Muscle layer of duodenum (tissue), 2 donors: ENCODE measurements at regions not wholly inside any gene's neighbourhood (a gene's known extent, or its start where the extent isn't known, plus 50 kb on each side); places are given as distances from the start of the nearest gene placed in this dataset.

Experiments
- H3K27ac ChIP-seq: one replicate; pipeline ENCODE4 v1.7.0; 2013; ENCODE audit warnings: mild to moderate bottlenecking, low read length
- H3K27me3 ChIP-seq: one replicate; pipeline ENCODE4 v1.7.0; 2013; ENCODE audit warnings: low read depth, mild to moderate bottlenecking, control low read depth, low read length
- H3K36me3 ChIP-seq, 2 donors: one replicate each; pipeline ENCODE4 v1.7.0; 2013; ENCODE audit warnings: low read length in 2 of 2, control low read depth in 1 of 2, mild to moderate bottlenecking in 1 of 2; ENCODE audit not compliant: insufficient read depth in 2 of 2, control insufficient read depth in 1 of 2
- H3K4me1 ChIP-seq, 2 donors: one replicate each; pipeline ENCODE4 v1.7.0; 2013; ENCODE audit warnings: low read length in 2 of 2, mild to moderate bottlenecking in 2 of 2, control low read depth in 1 of 2, moderate library complexity in 1 of 2; ENCODE audit not compliant: insufficient read depth in 2 of 2, control insufficient read depth in 1 of 2
- H3K4me3 ChIP-seq, 2 donors: one replicate each; pipeline ENCODE4 v1.7.0; 2013; ENCODE audit warnings: low read length in 2 of 2, low read depth in 1 of 2, mild to moderate bottlenecking in 1 of 2
- H3K9me3 ChIP-seq, 2 donors: one replicate each; pipeline ENCODE4 v1.7.0; 2013; ENCODE audit warnings: low read length in 2 of 2, control low read depth in 1 of 2, mild to moderate bottlenecking in 1 of 2; ENCODE audit not compliant: control insufficient read depth in 1 of 2
- donor health status: healthy.

DNA sequence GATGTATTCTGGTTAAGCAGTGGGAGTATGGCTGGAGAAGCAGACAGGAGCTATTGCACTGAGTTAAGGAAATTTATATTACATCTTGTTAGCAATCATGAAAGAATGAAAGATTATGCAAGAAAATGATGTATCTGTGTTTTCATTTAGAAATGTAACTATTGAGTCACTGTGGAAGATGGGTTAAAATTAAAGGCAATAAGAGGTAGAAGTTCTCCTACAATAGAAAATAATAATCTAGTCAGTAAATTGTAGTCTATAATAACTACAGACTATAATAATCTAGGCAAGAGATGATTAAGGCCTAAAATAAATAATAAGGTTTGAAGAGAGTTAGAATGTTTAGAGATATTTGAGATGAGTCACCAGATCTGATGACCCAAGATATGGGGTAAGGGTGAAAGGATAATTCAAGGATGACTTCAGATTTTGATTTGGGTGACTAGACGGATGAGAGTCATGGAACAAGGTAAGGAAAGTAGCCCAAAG, 371.9 kb upstream of the KCNH7 start:
- Histone ChIP-seq H3K36me3 (no peaks in the 10 kb centered on the region), H3K27ac (no peak overlapping the region), H3K9me3 (no peaks in the 10 kb centered on the region), H3K27me3 (no peaks in the 10 kb centered on the region), H3K4me1 (no peaks in the 10 kb centered on the region), H3K4me3 (no peak overlapping the region)

- H3K4me1 ChIP-seq: no peaks in the 10 kb centered on the region
- no peaks in the 10 kb centered on the region for H3K36me3 ChIP-seq
- no peaks in the 10 kb centered on the region for H3K27me3 ChIP-seq
- no peak overlapping the region for H3K27ac ChIP-seq
- H3K9me3 ChIP-seq: no peaks in the 10 kb centered on the region
- H3K4me3 ChIP-seq: no peak overlapping the region
These were observed 369.3 kb upstream of the KCNH7 start for GRCh38 chr2:163207693-163208370.

- H3K4me3 ChIP-seq: no peak overlapping the region
- no peaks in the 10 kb centered on the region for H3K4me1 ChIP-seq
- H3K27ac ChIP-seq: no peak overlapping the region
- H3K36me3 ChIP-seq: no peaks in the 10 kb centered on the region
- H3K27me3 ChIP-seq: no peaks in the 10 kb centered on the region
- no peaks in the 10 kb centered on the region for H3K9me3 ChIP-seq
These were observed 367.2 kb upstream of the KCNH7 start for GRCh38 chr2:163205589-163206254.

DNA sequence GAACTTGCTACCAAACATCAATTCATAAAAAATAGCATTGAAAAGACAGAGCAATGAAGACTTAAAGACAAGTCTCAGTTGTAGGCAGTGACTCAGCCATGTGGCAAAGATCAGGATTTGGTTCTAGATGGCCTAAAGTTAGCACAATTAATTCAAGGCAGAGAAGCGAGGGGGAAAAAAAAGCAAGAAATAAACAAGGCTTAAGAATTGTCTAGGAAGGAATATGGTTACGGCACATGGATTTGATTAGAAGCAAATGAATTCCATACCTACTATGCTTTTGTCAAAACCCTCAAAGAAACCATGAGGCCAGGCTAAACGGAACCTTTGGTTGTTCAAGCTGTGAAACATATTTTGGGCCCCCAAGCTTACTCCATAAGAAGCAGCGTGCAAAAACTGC, 362.2 kb upstream of the KCNH7 start:
- Histone ChIP-seq H3K4me1 (no peaks in the 10 kb centered on the region), H3K27me3 (no peaks in the 10 kb centered on the region), H3K9me3 (no peaks in the 10 kb centered on the region), H3K36me3 (no peaks in the 10 kb centered on the region), H3K4me3 (no peak overlapping the region), H3K27ac (no peak overlapping the region)

DNA sequence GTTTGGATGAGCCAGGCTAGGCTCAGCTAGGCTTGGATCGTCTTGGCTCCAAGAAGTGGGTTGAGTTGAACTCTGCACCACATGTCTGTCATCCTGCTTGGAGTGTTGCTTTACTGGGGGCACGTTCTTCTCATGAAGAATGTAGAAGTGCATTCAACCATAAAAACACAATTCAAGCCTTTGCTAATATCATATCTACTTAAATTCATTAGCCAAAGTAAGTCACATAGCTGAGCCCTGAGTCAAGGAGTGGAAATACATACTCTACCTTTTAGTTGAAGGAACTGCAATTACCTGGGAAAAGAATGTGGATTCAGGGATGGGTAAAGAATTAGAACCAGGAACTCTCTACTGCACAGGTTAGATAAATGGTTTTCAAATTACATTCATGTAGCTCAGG, 360.4 kb upstream of the KCNH7 start:
- Histone ChIP-seq H3K27ac (no peak overlapping the region), H3K9me3 (no peaks in the 10 kb centered on the region), H3K4me1 (no peaks in the 10 kb centered on the region), H3K4me3 (no peak overlapping the region), H3K36me3 (no peaks in the 10 kb centered on the region), H3K27me3 (no peaks in the 10 kb centered on the region)

DNA sequence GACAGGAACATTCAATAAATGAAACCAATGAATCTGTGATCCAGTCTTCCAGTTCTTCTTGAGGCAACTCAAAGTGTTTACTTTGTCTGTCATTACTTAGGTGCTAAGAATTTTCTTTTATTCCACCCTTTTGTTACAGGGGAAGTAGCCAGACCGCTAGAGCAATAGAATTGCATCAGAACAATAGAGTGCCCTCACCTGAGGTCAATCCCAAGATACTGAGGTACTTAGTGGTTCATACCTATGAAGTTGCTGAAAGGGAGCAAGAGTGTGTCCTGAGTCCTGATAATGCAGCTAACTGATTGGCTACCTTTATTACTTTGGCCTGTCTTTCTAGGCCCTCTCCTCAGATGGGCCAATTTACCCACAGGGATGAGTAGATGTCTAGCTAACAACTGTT, 359.4 kb upstream of the KCNH7 start:
- H3K27me3 ChIP-seq: no peaks in the 10 kb centered on the region
- no peaks in the 10 kb centered on the region for H3K36me3 ChIP-seq
- H3K4me3 ChIP-seq: no peak overlapping the region
- H3K4me1 ChIP-seq: no peaks in the 10 kb centered on the region
- no peak overlapping the region for H3K27ac ChIP-seq
- H3K9me3 ChIP-seq: no peaks in the 10 kb centered on the region

GRCh38 chr2:163191372-163191771, 352.8 kb upstream of the KCNH7 start:
- Histone ChIP-seq H3K4me3 (no peak overlapping the region), H3K27ac (no peak overlapping the region), H3K9me3 (no peaks in the 10 kb centered on the region), H3K36me3 (no peaks in the 10 kb centered on the region), H3K4me1 (no peaks in the 10 kb centered on the region), H3K27me3 (no peaks in the 10 kb centered on the region)

GRCh38 chr2:163187995-163188655, 349.6 kb upstream of the KCNH7 start:
- H3K4me3 ChIP-seq: no peak overlapping the region
- no peaks in the 10 kb centered on the region for H3K36me3 ChIP-seq
- no peak overlapping the region for H3K27ac ChIP-seq
- no peaks in the 10 kb centered on the region for H3K9me3 ChIP-seq
- H3K27me3 ChIP-seq: no peaks in the 10 kb centered on the region
- H3K4me1 ChIP-seq: no peaks in the 10 kb centered on the region

DNA sequence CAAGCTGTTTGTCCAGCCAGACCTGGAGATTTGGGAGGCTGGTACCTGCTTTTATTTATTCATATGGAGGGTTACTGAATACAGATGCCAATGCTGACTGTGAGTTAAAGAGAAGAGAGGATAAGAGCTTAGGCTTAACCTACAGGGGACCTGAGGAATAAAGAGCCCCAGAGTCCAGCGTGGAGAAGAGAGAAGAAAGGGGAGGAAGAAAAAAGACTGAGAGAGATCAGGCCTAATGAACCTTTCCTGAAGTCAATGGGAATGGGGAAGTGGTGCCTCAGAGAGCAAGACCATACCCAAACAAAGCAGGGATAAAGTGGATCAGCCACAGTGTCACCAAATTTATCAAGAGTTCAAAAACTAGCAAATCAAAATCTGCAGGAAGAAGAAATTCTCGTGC, 348.6 kb upstream of the KCNH7 start:
- Histone ChIP-seq H3K36me3 (no peaks in the 10 kb centered on the region), H3K4me3 (no peak overlapping the region), H3K9me3 (no peaks in the 10 kb centered on the region), H3K27ac (no peak overlapping the region), H3K27me3 (no peaks in the 10 kb centered on the region), H3K4me1 (no peaks in the 10 kb centered on the region)

DNA sequence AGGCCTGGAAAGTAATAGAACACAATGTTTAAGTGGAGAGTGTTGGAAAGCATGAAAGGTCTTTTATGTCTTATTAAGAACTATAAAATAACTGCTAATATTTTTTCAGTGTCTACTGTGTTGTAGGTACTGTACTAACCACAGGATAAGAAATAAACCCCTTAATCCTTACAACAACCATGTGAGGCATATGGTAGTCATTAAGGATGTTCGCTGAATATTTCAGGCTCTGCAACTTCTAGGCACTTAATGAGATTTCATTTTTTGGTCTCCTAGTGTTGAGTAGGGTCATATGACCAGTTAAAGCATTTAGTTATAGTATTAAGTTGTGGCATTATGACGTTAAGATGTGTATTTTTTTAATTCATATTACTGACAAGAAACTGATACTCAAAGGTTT, 346.6 kb upstream of the KCNH7 start:
- no peaks in the 10 kb centered on the region for H3K4me1 ChIP-seq
- H3K27ac ChIP-seq: no peak overlapping the region
- no peaks in the 10 kb centered on the region for H3K27me3 ChIP-seq
- H3K4me3 ChIP-seq: no peak overlapping the region
- H3K9me3 ChIP-seq: no peaks in the 10 kb centered on the region
- no peaks in the 10 kb centered on the region for H3K36me3 ChIP-seq

DNA sequence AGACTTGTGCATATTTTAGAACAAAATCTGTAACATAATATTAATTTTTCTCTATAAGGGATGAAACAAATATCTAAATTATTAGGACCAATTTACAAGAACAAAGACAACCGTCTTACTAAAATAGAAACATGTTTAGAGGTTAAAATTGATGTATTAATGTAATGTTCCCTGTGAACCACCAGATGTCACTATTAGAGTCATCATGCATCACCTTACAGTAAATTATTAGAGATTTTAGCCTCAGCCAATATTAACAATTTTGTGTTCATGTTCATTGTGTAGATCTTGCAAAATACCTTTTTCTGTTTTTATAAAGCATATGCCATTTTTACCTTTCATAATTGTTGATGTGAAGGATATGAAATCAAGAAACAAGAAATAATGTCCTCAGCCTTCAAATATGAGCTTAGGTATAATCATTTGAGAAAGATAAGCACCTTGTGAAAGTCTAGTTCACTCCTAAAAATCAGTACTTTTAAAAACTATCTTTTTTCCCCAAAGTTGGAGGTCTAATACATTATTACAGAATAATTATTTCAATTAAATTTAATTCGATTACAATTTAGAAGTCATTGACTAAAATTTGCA, 344.3 kb upstream of the KCNH7 start:
- no peaks in the 10 kb centered on the region for H3K27me3 ChIP-seq
- H3K4me1 ChIP-seq: no peaks in the 10 kb centered on the region
- H3K27ac ChIP-seq: no peak overlapping the region
- H3K36me3 ChIP-seq: no peaks in the 10 kb centered on the region
- no peak overlapping the region for H3K4me3 ChIP-seq
- no peaks in the 10 kb centered on the region for H3K9me3 ChIP-seq
